Pons (tissue), 1 donor: ENCODE measurements at regions not wholly inside any gene's neighbourhood (a gene's known extent, or its start where the extent isn't known, plus 50 kb on each side); places are given as distances from the start of the nearest gene placed in this dataset.
"Not testable (repeated sequence)": the region's sequence is repeated elsewhere in the genome, so short reads cannot be mapped to it uniquely, and the experiment has no call there.

Experiments used
- DNase-seq: peaks from one replicate; pipeline ENCODE4 v3.0.0-alpha.2; 2016; ENCODE audit warnings: low spot score

DNA sequence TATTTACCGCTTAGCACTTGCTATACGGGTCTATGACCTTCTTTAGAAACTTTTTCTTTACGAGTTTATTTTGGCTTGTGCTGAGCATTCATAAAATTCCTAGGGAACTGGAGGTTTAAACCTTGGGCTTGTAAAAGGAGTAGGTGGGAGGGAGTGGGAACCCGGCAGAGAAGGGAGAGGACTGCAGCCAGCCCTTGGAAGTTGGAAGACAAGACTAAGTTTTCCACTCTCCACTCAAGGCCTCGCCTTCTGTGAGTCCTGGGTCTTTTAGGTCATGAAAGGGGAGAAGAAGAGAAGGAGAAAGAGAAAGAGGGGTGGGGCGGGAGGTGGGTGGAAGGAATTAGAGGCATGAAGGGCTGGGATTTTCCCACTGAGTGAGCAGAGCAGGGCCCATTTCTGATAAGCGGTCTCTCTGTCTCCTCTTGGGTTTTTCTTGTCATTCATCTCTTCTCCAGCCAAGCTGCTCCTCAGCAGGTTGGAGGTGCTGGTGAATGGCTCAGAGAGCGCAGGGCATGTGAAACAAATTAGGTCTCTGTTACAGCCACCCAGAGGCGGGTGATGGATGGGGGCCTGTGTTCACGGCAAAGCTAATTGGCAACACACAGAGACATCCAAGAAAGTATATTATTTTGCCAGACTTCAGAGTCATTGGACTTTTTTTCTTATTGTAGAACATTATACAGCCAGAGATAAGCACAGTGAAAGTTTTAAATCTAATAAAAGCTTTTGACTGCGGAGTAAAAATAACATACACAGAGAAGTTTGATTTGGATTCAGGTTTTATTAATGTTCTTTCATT, 247.3 kb downstream of the FOXD2 start:
- no peak for DNase-seq

DNA sequence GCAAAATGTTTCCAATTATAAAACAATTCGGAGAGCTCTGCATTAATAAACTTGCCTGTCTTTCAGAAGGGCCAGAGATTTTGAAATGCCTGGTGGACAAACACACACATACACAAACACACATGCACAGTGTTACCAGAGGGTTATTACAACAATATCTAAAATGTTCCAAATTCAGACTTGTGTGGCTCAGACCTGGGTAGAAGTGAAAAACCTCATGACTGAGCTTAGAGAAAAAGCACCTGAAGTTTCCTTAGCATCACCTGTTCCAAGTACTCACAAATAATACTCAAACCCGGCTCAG, 247.9 kb downstream of the FOXD2 start:
- DNase-seq, result no peak

DNA sequence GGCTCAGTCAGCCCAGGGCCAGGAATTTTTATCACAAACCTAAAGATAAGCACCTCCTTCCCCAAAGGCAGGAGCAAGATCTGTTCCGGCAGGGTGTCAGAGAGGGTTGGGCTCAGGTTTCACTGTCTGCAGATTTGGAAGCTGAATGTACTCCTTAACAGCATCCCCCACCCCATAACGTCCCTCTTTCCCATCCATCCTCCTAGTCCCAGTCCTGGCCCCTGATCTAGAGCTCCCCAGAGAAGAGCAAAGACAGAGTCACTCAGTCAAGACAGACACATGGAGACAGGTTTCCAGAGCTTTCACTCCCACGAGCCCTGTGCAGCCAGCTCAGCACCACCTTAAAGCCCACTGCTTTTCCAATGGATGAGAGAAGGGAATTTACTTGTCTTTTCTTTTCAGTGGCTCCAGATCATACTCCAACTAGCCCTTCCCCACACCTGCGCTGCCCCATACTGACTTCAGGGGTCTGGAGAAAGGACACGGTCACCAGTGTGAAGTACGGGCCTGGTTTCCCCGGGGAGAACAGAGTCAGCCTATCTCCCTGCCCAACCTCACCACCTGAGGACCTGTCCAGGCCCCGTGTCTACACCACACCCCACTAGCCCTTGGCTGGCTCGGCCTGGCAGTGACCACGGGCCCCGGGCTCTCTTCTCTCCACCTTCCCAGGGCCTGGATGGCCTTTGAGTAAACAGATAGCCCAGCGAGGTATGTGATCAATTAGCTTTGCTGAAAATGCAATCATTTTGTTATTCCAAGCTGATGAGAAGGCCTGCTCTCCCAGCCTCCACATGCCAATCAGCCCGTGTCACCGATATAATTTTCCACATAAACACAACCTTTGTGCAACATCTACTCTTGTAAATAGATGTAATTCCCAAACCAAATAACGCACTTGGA, 249.1 kb downstream of the FOXD2 start:
- DNase-seq, result no peak

DNA sequence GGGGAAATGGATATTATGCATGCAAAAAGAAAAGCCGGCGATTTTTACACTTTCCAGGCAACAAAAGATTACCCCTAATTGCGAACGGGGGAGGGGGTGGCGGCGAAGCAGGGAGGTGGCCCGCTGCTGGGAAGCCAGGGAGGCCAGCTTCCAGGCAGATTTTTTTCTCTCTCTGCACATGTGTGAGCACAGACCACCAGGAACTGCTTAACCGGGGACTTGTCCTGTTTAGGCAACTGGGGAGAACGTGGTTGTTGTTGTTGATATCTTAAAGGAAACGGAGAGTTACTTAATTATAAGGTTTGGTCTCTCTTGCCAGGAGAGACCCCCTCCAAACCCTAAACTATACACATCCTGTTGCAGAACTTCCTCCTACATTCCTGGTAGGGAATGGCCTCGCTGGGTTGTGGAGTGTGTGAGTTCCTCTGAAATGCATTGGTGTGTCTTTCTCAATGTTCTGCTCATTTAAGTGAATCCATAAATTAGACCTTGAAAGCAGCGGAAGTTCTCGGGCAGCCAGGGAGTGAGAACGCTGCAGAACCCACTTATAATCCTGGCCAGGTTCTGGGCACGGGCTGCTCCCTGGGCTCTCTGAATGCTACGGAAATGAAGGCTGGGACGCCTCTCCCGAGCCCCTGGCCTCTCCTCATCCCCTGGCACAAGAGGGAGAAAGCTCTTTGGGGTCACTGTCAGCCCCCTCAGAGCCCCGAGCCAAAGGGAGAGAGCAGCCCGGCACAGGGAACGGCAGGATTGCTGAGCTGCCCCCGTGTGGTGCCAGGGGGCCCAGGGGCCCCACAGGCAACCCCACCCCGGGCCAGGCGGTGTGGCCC, 250.0 kb downstream of the FOXD2 start:
- DNase-seq, result no peak

DNA sequence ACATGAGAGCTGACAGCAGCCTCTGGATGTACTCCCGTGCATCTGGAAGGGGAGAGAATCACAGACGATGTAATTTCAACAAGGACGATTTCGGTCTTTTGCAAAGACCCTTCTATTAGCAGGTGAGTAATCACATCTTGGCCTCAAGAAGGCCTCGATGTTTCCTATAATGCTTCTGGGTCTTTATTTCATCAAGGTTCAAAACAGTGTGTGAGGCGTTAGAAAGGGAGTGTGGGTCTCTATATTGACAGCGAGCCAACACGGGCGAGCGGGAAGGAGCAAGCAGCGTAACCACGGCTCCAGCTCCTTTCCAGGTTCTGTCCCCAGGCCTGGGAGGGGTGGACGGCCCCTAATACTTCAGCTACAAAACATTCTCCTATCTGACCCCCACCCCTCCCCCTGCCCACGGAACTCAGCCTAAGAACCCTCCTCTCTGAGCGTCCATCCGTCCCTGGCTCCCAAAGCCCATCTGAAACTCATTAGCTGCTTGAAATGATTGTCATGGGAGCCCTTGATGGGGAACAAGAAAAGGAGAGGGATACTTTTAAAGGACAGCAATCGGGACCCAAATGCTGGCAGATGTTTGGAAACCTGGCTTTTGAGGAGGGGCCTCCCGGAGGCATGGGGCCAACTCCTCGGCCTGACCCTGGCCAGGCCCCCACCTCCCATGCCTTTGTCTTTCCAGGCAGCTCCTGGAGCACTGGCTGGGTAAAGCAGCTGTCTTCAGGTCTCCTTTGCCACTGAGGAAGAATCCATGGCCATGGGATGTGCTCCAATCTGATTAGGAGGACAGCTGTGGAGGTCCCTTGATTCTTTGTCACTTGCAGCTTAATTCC, 250.8 kb downstream of the FOXD2 start:
- DNase-seq, result no peak

DNA sequence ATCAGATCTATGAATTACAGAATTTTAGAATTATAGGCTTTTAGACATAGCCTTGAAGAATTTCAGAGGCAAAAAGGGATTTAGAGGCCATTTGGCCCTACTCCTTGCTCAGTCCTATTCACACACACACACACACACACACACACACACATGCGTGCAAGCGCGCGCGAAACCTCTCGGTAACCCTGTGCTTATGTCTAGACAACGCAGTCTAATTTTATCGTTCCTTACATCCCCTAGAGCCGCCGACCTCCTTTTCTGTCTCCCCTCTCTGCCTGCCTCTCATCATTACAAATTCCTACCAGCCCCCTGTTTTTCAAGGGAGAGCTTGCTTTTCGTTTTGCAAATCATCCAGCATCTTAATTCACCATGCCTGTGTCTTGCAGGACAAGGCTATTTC, 252.1 kb downstream of the FOXD2 start:
- DNase-seq, result no peak

DNA sequence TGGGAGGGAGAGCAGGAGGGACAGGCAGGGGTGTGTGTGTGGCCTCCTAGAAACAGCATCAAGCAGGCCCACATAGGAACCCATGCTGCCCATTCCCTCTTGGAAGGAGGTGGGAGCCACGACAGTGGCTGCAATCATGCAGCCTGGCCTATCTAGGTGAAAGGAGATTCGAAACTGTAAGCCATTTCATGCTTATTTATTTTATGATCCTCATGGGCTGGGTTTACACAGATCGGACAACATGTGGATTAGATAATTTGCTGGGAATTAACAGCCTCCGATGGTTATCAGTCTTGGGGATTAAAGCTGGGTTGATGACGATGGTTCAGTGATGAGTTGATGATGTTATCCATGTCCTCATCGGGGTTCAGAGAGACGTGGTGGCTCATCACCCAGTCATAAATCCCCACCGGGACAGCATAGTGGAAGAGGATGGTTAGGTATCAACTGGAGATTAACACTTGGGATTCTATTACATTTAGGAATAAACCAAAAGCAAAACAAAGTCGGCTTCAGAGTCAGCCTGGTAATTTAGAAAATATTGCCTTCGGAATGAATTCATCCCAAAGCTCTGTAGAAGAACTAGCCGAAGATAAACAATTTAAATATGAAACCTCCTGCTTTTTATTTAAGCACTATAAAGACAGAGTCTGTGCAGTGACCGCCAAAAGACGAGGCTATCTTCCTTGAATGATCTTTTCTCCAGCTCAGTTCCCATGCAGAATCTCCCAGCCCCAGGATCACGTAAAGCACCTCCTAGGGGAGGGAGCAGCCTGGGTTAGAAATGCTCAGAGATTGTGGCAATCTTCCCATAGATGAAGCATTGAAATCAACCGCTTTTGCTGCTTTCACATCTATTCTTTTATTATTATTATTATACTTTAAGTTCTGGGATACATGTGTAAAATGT, 252.8 kb downstream of the FOXD2 start:
- DNase-seq, result no peak

DNA sequence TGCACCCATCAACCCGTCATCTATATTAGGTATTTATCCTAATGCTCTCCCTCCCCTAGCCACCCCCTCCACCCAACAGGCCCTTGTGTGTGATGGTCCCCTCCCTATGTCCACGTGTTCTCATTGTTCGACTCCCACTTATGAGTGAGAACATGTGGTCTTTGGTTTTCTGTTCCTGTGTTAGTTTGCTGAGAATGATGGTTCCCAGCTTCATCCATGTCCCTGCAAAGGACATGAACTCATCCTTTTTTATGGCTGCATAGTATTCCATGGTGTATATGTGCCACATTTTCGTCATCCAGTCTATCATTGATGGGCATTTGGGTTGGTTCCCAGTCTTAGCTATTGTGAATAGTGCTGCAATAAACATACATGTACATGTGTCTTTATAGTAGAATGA, 253.4 kb downstream of the FOXD2 start:
- not testable (repeated sequence) for DNase-seq

DNA sequence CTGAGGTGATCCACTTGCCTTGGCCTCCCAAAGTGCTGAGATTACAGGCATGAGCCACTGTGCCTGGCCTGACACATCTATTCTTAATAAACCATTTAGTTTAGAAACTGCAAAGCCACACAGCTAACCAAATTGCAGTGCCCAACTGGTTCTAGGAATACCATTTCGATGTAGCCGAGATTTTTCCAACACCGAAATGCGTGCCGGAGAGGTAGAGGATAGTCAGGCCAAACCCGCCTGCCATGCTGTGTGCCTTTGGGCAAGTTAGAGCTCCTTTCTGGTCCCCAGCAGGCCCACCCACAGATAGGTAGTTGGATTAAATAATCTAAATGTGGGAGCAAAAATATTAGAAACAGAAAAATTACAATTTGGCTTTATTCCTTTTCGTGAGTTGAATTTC, 254.4 kb downstream of the FOXD2 start:
- DNase-seq, result no peak

DNA sequence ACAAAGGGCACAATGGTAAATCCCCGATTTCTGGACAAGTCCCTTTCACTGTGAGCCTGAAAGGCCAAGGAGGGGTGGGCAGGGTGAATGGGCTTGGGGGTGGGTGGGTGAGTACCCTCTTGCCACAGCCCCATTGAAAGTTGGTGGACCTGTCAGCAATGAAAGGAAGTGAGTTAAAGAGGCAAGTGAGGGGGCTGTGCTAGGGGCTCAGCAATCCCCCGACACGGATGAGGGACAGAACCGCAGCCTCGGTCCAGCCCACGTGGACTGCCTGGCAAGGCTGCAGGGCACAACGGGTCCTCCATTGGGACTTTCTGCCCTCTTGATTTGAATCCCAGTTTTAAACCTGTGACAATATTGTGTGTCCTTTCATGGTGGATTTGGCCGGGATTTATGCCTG, 255.3 kb downstream of the FOXD2 start:
- no peak for DNase-seq

DNA sequence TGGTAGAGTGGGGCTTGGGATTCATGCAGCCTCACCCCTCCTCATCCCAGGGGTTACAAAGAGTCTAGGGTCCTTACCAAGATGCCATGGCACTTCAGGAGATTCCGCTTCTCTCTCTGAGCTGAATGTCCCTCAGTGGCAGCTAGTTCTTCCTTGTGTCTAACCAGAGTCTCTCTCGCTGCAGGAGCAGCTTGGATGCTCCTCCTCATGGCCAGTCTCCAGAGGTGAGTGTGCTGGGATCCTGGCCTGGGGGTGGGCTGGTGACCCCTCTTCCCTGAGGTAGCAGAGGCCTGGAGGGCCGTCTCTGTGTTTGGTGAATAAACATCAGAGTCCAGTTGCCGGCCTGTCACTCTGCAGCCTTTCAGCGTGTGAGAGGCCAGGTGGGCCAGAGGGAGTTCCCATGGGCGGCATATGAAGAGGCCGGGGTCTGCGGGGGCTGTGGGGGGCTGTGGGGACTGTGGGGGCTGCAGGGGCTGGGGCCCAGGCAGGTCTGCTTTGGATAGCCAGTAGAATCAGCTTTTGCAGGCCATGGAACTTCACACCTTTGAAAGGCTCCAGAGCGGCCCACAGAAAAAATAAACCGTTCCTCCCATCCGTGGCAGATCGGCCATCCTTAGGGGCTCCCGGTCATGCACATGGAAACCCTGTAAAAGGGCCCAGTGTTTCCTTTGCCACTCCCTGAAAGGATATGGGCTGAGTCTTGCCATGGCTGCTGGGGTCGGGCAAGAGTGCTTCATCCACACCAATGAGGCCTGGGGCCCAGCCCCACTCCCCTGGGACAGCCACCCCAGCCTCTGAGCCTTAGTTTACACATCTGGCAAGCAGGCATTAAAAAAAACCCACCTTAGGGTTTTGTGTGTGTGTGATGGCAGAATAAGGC, 256.4 kb downstream of the FOXD2 start:
- no peak for DNase-seq

DNA sequence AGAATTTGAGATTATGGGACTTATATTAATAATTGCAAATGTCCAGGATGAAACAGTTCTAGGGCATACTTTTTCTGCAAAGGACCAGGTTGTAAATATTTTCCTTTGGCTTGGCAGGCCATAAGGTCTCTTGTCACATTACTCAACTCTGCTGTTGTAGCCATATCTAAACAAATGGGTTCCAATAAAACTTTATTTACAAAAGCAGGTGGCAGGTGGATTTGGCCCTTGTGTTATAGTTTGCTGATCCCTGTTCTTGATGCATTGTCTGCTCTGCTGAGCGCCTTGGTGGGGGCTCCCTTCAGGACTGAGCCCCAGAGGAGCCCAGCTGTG, 258.5 kb downstream of the FOXD2 start:
- no peak for DNase-seq

DNA sequence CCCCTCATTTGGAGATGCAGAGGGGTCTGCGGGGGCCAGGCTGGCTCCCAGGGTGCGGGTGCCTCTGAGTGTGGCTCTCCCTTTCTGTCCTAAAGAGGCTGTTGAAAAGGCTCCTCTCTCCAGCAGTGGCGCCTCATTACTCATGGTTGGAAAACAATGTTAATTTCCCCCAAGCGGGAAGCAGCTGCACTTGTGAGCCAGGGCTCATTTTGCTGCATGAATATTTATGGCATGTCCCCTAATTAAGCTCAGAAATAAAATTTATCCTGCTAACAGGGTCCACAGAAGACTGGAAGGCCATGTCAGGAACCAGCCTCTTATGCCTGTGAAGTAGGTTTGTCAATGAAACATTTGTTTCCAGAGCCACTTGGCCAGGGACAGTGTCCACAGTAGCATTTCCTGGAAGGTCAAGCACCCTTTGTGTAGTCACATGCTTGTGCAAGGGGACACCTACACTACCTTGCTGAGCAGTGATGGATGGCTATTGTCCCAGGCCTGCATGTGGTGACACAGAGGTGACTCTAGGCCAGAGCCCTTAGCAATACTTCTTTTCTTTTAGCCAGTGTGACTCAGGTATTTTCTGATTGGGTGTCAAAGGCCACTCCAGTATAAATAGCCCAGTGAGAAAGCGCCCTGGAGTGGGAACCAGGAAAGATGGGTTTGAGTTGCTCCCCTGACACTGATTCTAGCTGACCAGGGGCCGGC, 259.0 kb downstream of the FOXD2 start:
- no peak for DNase-seq

DNA sequence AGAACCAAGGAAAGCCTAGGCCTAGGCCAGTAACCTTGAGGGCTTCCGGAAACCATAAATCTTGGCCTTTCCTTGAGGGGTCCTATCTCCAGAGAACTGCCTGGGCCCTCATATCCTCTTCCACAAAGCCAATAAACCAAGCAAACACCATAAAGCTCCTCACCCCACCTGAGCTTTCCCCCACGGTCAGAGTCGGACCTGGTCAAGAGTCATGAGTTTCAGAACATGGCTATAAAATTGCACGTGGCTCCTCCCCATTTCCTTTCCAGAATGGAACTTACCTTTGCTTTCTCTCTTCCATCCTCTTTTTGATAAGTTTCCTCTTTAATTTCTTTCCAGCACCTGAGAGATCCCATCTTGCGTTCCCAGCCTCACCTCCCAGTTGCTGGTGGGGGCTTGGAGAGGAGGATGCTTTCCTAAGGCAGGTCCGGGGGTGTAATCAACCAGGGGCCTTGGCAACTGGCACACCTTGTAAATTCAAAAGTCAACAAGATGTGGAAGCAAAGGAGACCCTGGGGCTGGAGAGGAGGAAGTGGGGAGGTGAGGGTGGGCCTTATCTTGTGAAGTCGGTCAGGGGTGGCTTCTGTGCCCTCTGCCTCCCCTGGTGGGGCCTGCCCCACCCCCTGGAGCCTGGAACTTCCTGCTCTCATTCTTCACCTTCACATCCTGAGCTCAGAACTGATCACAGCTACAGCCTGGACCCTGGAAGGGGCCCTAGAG, 259.9 kb downstream of the FOXD2 start:
- no peak for DNase-seq

DNA sequence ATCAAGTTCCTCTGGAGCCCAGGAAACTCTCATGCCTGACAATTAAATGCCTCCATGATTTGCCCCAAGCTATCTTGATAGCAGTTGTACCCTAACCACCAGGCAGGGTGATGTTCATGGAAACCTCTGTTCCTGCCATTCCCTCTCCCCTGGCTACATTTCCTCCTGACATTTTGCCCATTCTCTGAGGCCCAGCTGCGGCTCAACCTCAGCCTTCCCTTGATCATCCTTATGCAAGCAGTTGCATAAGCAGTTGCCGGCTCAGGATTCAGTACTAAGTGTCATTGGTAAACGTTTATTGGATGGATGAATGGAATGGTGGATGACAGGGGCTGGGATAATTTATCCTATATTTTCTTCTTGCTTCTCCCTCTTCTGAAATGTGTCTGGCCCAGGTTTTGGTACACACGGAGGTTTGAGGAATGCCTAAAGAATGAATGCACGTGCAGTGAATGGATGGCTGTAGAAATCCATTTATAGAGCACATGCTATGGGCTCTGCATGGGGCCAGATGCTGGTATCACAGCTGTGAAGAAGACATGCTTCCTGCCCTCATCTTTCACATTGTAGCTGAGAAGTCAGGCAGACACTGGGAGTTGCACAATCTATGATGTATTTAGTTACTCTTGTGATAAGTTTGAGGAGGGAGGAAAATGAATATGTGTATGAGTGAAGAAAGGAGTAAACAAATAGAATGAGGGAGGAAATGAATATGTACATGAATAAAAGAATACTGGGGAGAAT, 261.8 kb downstream of the FOXD2 start:
- DNase-seq, result no peak

DNA sequence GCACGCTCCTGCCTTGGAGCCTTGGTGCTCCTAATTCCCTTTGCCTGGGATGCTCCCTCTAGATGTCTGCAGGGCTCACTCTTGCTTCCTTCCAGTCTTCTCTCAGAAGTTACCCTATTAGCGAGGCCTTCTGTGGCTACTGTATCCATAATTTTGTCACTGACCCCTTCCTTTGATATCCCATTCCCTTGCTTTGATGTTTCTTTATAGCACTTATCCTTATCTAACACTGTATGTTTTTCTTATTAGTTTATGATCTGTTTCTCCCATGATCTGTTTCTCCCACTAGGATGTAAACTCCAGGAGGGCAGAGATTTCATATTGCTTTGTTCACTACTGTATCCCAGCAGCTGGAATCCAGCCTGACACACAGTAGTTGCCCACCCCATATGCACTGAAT, 263.4 kb downstream of the FOXD2 start:
- no peak for DNase-seq

DNA sequence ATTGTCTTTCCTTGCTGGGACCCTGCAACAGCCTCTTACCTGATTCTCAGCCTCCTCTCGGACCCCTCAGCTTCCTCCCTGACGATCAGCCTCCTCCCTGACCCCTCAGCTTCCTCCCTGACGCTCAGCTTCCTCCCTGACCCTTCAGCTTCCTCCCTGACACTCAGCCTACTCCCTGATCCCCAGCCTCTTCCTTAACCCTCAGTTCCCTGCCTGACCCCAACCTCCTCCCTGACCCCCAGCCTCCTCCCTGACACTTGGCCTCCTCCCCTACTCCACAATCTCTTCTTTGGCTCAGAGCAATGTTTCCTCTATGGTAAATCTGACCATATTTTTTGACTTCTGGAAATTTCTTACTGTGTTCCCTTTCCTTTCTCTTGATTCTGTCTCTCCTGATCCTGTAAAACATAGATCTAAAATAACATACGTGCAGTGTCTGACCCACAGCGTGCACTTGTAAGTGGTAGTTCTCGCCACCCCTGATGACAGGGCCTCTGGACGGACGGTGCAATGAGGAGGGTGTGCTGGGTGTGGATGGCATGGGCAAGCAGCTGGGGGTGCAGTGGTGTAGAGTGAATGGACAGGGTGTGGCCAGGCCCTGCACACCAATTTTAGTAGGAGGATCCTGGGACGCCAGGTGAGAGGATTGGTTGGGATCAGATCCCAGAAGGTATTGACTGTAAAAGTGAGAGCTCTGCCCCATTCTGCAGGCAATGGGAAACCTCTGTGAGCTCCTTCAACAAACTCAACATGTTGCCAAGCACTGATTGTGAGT, 264.1 kb downstream of the FOXD2 start:
- no peak for DNase-seq
